NCI-H774 (cell line): ENCODE measurements at regions not wholly inside any gene's neighbourhood (a gene's known extent, or its start where the extent isn't known, plus 50 kb on each side); places are given as distances from the start of the nearest gene placed in this dataset.
"Not testable (repeated sequence)": the region's sequence is repeated elsewhere in the genome, so short reads cannot be mapped to it uniquely, and the experiment has no call there.

Experiments used
- DNase-seq: peaks from one replicate; lab custom pipeline; 2025; lab: John Stamatoyannopoulos, UW

GRCh38 chr3:816605-817004, 276.2 kb upstream of the CNTN6 start:
- DNase-seq = no peak

- DNase-seq = no peak
Observed at GRCh38 chr3:834679-835078, 258.1 kb upstream of the CNTN6 start.

- no peak for DNase-seq
Observed at GRCh38 chr3:835096-835495, 257.7 kb upstream of the CNTN6 start.

DNA sequence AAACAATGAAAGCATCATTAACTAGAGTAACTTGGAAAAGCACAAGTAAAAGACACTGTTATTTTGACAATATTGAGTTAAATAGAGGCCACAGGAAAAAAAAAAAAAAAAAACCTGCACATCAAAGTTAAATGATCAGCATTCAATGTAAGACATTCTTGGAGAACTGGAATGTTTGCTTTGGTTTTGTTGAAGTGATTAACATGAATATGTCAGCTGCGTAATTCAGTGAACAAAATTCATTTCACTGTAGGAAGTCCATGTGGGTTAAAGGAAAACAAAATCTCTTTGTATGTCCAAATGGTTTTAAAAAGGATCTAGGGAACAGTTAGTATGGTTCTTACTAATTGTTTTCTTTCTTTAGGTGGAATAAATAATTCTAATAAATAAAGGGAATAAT, 252.8 kb upstream of the CNTN6 start:
- DNase-seq = no peak

DNA sequence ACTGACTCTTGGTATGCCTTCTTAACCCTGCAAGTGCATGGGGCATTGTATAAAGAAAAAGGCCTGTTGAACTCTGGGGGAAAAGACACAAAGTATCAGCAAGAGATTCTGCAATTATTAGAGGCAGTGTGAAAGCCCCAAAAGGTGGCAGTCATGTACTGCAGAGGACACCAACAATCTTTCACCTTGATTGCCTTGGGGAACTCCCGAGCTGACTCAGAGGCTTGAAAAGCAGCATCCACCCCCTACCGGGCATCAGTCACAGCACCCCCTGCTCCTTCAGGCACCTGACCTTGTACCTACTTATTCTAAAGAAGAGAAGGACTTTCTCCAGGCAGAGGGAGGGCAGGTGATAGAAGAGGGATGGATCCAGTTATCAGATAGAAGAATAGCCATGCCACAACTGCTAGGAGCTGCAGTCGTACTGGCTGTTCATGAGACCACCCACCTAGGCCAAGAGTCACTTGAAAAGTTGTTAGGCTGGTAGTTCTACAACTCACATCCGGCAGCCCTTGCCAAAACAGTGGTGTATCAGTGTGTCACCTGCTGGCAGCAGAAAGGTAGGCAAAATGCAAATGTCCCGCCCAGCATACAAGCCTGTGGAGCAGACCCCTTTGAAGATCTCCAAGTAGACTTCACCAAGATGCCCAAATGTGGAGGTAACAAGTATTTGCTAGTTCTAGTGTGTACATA, 241.6 kb upstream of the CNTN6 start:
- DNase-seq = no peak

DNA sequence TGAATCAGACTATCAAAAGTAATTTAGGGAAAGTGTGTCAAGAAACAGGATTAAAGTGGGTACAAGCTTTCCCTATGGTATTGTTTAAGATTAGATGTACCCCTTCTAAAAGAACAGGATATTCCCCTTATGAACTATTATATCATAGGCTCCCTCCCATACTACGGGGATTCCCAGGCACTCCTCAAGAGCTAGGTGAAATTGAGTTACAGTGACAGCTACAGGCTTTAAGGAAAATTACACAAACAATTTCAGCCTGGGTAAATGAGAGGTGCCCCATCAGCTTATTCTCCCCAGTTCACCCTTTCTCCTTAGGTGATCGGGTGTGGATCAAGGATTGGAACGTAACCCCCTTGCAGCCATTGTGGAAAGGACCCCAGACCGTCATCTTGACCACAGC, 240.8 kb upstream of the CNTN6 start:
- no peak for DNase-seq

- DNase-seq = no peak
Observed at GRCh38 chr3:853489-853888, 239.3 kb upstream of the CNTN6 start.

DNA sequence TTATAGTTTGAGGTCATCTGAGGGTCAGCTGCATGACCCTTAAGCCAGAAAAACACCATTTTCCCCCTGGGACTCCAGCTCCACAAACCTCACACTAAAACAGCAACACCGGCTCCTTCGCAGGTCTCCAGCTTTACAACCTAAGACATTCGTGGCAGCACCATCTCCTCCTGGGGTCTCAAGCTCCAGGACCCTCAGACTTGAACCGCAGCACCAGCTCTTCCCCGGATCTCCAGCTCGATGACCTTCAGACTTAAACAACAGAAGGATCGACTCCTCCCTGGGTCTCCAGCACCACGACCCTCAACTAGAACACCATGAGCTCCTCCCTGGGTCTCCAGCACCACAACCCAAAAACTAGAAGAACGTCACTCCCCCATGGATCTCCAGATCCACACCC, 233.7 kb upstream of the CNTN6 start:
- no peak for DNase-seq

DNA sequence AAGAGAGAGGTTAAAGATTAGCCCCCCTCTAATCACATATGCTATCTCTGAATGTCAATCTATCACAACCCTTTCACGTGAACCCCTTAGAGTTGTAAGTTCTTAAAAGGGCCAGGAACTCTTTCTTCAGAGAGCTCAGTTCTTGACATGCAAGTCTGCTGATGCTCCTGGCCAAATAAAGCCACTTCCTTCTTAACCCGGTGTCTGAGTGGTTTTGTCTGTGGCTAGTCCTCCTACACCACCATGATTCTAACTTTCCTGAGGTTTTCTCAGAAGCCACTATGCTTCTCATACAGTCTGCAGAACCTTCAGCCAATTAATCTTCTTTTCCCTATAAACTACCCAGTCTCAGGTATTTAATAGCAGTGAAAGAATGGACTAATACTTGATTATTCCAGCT, 231.1 kb upstream of the CNTN6 start:
- no peak for DNase-seq

- DNase-seq = no peak
Observed at GRCh38 chr3:869269-869668, 223.6 kb upstream of the CNTN6 start.

DNA sequence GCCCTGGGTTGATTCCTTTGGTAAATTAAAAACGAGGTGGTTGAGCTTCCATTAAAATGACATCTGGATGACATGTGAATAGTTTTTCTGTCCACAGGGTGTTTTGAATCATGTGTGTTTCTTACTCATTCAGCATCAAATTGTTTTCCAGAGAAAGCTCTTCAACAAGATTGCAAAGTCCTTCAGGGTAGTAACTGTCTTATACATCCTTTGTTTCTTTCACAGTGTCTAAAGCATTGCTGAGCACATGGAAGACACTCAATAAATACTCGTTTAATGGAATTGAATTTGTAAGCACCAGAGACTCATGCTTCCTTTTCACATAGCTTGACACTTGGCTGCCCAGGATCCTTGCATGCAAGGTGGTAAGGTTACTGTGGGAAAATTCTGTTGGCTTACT, 223.1 kb upstream of the CNTN6 start:
- no peak for DNase-seq

GRCh38 chr3:871651-872050, 221.2 kb upstream of the CNTN6 start:
- no peak for DNase-seq

DNA sequence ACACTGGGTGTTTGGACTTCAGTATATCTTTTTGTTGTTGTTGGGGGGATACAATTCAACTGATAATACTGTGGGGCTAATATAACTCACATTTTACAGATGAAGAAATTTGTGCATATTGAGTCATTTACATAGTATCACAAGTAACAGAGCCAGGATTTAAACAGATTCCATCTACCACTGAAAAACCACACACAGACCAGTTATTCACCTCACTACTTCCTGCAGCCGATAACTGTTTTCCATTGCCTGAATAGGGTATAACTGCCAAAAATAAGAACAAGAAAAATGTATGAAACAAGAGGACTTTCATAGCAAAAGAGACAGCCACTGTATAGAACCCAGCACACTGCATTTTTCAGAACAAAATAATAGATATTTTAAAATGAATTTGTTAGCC, 215.8 kb upstream of the CNTN6 start:
- DNase-seq = no peak

DNA sequence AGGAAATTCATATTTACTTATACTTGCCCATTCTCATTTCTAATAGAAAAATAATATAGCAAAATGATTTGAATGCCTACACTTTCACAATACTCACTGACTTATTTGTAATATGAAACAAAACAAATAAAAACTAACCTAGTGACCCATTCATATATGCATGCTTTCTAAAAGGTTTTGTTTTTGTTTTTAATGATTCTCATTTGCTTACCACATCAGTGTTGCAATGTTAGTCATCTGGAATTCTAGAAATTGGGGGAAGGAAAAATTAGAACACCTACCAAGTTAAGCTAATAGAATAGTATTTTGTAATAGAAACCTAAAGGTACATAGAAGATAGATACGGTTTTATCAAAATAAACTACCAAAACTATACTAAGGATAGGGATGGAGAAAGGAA, 214.1 kb upstream of the CNTN6 start:
- no peak for DNase-seq

DNA sequence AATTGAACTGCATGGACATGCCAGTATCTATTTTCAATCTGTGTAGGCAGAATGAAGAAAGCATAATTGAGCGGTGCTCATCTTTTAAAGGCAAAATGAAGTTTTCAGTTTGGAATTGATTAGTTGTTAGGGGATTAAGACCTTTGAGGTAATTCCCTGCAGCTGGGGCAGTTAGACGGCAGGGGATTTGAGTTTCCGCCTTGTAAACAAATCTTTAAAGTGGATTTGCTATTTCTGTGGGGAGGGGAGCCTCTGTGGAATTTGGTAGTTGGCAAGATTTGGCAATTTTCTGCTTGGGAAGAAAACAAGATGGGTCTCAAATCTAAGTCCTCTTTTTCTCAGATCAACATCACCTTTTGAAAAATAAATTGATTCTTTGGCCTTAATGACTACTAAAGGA, 212.5 kb upstream of the CNTN6 start:
- DNase-seq = no peak

- DNase-seq = no peak
Observed at GRCh38 chr3:882533-882932, 210.3 kb upstream of the CNTN6 start.

- no peak for DNase-seq
Observed at GRCh38 chr3:901953-902778, 190.7 kb upstream of the CNTN6 start.

- DNase-seq = no peak
Observed at GRCh38 chr3:905217-905616, 187.6 kb upstream of the CNTN6 start.

DNA sequence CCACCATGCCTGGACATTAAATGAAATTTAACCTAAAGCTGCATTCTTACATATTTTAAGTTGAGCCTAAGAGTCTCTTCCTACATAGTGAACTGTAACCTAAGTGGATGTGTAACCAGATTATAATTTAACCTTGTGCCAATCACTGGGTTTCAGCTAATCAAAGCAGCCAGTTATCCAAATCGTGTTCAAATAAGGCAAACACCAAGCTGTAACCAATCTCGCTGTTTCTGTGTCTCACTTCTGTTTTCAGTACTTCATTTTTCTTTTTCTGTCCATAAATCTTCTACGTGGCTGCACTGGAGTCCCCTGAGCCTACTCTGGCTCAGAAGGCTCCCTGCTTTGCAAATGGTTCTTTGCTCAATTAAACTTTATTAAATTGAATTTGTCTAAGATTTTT, 186.1 kb upstream of the CNTN6 start:
- no peak for DNase-seq

GRCh38 chr3:908839-909238, 184.0 kb upstream of the CNTN6 start:
- no peak for DNase-seq

DNA sequence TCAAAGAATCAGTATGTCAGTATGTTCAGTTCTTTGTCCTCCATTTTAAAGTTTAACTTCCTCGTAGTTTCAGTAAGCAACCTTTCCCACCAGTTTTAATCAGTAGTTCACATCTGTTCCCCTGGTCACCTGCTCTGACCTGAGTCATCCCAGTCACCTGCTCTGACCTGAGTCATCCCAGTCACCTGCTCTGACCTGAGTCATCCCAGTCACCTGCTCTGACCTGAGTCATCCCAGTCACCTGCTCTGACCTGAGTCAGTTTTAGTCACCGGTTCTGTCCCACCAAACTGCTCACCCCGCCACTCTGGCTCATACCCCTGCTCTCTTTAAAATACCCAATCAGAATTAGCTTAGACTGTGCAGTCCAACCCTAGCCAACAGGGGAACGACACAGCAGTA, 180.1 kb upstream of the CNTN6 start:
- not testable (repeated sequence) for DNase-seq

GRCh38 chr3:923161-923910, 169.5 kb upstream of the CNTN6 start:
- no peak for DNase-seq

DNA sequence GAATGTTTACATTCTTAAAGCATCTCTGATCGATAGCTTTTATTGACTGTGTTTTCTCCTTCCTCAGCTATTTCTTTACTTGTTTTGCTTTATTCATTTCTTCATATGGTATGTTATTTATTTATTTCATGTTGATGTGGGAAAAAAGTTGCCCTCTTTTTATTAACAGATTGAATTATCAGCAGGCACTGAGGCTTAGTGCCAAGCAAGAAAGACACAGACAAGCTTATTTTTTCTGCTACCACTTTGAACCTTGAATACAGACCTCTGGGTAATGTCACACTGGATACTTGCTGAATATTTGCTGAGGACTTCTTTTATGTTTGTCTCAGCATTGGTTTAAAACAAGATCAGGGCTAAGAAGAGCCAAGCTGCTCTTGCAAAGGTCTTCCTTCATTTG, 162.0 kb upstream of the CNTN6 start:
- DNase-seq = no peak
